ENCODE measurements at regions not wholly inside any gene's neighbourhood (a gene's known extent, or its start where the extent isn't known, plus 50 kb on each side); places are given as distances from the start of the nearest gene placed in this dataset.

- no peak for TF ChIP-seq ARID4B (CRISPR knock-in tag; IDR thresholded peaks at IDR 0.05; ENCODE audit: borderline replicate concordance)
- TF ChIP-seq NFATC4 (CRISPR knock-in tag; IDR thresholded peaks at IDR 0.05): no peak
- no peak for TF ChIP-seq ESRRA (CRISPR knock-in tag; IDR thresholded peaks at IDR 0.05; ENCODE audit: borderline replicate concordance)
- no peak for TF ChIP-seq CTCF (IDR thresholded peaks at IDR 0.05)
- TF ChIP-seq USF1 (CRISPR knock-in tag; IDR thresholded peaks at IDR 0.05): no peak
- TF ChIP-seq RELA (CRISPR knock-in tag; IDR thresholded peaks at IDR 0.05; ENCODE audit: borderline replicate concordance): no peak
Measured at GRCh38 chr7:82690929-82691328, 247.4 kb upstream of the CACNA2D1 start (continued).

- POLR2A ChIA-PET: no interaction called here
- H3K27ac Mint-ChIP-seq: no peak overlapping the region
- ATAC-seq (no peak), DNase-seq (ENCODE audit: low spot score) (no peak)
- TF ChIP-seq JAZF1 (CRISPR knock-in tag; IDR thresholded peaks at IDR 0.05) (no peak), ZNF423 (CRISPR knock-in tag; IDR thresholded peaks at IDR 0.05) (no peak), NFE2L1 (CRISPR knock-in tag; IDR thresholded peaks at IDR 0.05) (no peak), RELA (CRISPR knock-in tag; IDR thresholded peaks at IDR 0.05; ENCODE audit: borderline replicate concordance) (no peak), FOXK1 (CRISPR knock-in tag; IDR thresholded peaks at IDR 0.05) (no peak), TEAD4 (CRISPR knock-in tag; IDR thresholded peaks at IDR 0.05) (no peak), E2F5 (CRISPR knock-in tag; IDR thresholded peaks at IDR 0.05) (no peak), GABPB1 (CRISPR knock-in tag; IDR thresholded peaks at IDR 0.05) (no peak), NR3C1 (CRISPR knock-in tag; conservative IDR thresholded peaks at IDR 0.05; ENCODE audit: low read depth) (no peak), ZNF532 (CRISPR knock-in tag; IDR thresholded peaks at IDR 0.05; ENCODE audit: borderline replicate concordance) (no peak), E2F4 (CRISPR knock-in tag; IDR thresholded peaks at IDR 0.05; ENCODE audit: borderline replicate concordance, low read depth) (no peak), SOX15 (CRISPR knock-in tag; IDR thresholded peaks at IDR 0.05) (no peak), ZMAT4 (CRISPR knock-in tag; IDR thresholded peaks at IDR 0.05) (no peak), ATF6 (CRISPR knock-in tag; IDR thresholded peaks at IDR 0.05) (no peak), EMX1 (CRISPR knock-in tag; IDR thresholded peaks at IDR 0.05) (no peak)
- no peak overlapping the region for H3K4me3 Mint-ChIP-seq
- H3K27me3 Mint-ChIP-seq (ENCODE audit: low read depth): no peaks in the 10 kb centered on the region
- H3K9me3 Mint-ChIP-seq: no peaks in the 10 kb centered on the region
- H3K4me1 Mint-ChIP-seq: peaks cover 2% of the 10 kb centered on the region; the same call in 1 of the 2 replicates
- CTCF ChIA-PET: no interaction called here
- H3K36me3 Mint-ChIP-seq: no peaks in the 10 kb centered on the region
Measured at GRCh38 chr7:82685214-82685613, 241.6 kb upstream of the CACNA2D1 start.
